COLO668 (cell line): ENCODE measurements at regions not wholly inside any gene's neighbourhood (a gene's known extent, or its start where the extent isn't known, plus 50 kb on each side); places are given as distances from the start of the nearest gene placed in this dataset.

Source experiments
- DNase-seq: peaks from one replicate; lab custom pipeline; 2025; ENCODE audit not compliant: unreplicated experiment; lab: John Stamatoyannopoulos, UW

- peak; percentile 62 for DNase-seq
These were observed 146.8 kb downstream of the SH3BGRL2 start for GRCh38 chr6:79777713-79778579.

- no peak for DNase-seq
These were observed 144.9 kb downstream of the SH3BGRL2 start for GRCh38 chr6:79776076-79776475.

GRCh38 chr6:79775222-79775621 lies 144.1 kb downstream of the SH3BGRL2 start:
- no peak for DNase-seq

- no peak for DNase-seq
These were observed 133.6 kb downstream of the SH3BGRL2 start for GRCh38 chr6:79764747-79765146.

GRCh38 chr6:79763301-79763700 lies 132.2 kb downstream of the SH3BGRL2 start:
- DNase-seq: no peak

GRCh38 chr6:79762370-79762769 lies 131.2 kb downstream of the SH3BGRL2 start:
- DNase-seq: no peak

GRCh38 chr6:79756496-79756895 lies 125.4 kb downstream of the SH3BGRL2 start:
- no peak for DNase-seq

GRCh38 chr6:79755967-79756366 lies 124.8 kb downstream of the SH3BGRL2 start:
- no peak for DNase-seq
